Stimulated activated effector memory CD8-positive, alpha-beta T cell treated with anti-CD3 and anti-CD28 coated beads, Interleukin-12 subunit alpha, Interleukin-12 subunit beta, amount 100 ng/mL, for 72 hours (primary cell): ENCODE measurements at regions not wholly inside any gene's neighbourhood (a gene's known extent, or its start where the extent isn't known, plus 50 kb on each side); places are given as distances from the start of the nearest gene placed in this dataset.
"Not testable (repeated sequence)": the region's sequence is repeated elsewhere in the genome, so short reads cannot be mapped to it uniquely, and the experiment has no call there.

Experiments
- ATAC-seq: fragments of 150-1000 bp; cut with Tn5 transposase; 2 replicates; pipeline ENCODE4 v1.10.0; 2021
- DNase-seq, 2 donors: peaks; one replicate each; pipeline ENCODE4 v3.0.0; 2021 to 2022; ENCODE audit warnings: low spot score in 2 of 2
- H3K27ac Mint-ChIP-seq: one replicate; pipeline ENCODE4 v1.8.0; 2022; ENCODE audit warnings: mild to moderate bottlenecking, mixed read lengths
- H3K36me3 Mint-ChIP-seq: one replicate; pipeline ENCODE4 v1.8.0; 2022; ENCODE audit warnings: mild to moderate bottlenecking, mixed read lengths
- H3K4me1 Mint-ChIP-seq: one replicate; pipeline ENCODE4 v1.8.0; 2022; ENCODE audit warnings: mixed read lengths
- H3K4me3 Mint-ChIP-seq: one replicate; pipeline ENCODE4 v1.8.0; 2022; ENCODE audit warnings: mild to moderate bottlenecking, mixed read lengths
- H3K9me3 Mint-ChIP-seq: one replicate; pipeline ENCODE4 v1.8.0; 2022; ENCODE audit warnings: mixed read lengths

DNA sequence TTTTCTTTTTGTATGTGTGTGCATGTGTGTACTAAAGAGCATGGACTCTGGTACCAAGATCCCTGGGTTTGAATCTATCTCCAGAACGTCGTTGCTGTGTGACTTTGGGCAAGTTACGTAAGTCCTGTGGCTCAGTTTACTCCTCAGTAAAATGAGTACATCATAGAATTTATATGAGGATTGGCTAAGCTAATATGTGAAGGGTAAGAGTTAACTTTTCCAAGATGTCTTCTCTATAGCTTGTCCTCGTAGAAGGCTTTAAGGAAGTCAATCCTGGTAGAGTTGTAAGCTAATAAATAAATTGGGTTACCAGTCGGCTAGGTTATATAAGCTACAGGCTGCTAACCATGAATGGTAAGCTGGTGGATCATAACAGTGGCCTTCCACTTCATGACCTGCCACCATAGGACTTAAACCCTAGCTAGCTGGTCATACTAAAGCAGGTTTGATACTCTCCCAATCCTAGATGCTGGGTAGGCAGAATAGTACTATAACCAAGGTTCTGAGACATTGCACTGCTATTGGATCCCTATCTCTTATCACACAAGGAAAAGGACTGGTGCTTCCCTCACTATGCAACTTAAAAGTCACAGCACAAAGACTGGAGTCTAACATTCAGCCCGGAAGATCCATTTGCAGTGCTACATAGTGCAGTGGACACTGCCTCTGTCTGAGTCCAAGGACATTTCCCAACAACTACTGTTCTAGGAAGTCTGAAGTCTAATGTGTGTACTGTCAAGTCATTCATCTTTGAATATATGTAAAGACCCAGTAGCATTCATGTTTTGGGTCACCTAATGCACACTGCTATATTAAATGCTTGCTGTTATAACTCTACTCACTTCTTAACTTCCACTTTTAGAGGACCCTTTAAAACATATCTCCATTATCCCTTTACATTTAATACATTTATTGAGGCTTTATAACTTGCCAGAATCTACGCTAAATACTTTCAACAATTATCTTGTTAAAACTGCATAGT, 156.2 kb downstream of the CRPPA start:
- peaks cover 2% of the 10 kb centered on the region for H3K9me3 Mint-ChIP-seq
- no peak for ATAC-seq
- H3K4me3 Mint-ChIP-seq: no peak overlapping the region
- no peak overlapping the region for H3K27ac Mint-ChIP-seq
- no peaks in the 10 kb centered on the region for H3K36me3 Mint-ChIP-seq
- no peaks in the 10 kb centered on the region for H3K4me1 Mint-ChIP-seq
- DNase-seq: no peak

GRCh38 chr7:16264036-16264819, 157.1 kb downstream of the CRPPA start:
- Mint-ChIP-seq H3K4me1 (no peaks in the 10 kb centered on the region), H3K36me3 (no peaks in the 10 kb centered on the region), H3K27ac (no peak overlapping the region), H3K4me3 (no peak overlapping the region), H3K9me3 (peaks cover 2% of the 10 kb centered on the region)
- ATAC-seq: no peak
- DNase-seq: no peak

GRCh38 chr7:16263377-16263776, 158.0 kb downstream of the CRPPA start:
- H3K27ac Mint-ChIP-seq, H3K36me3 Mint-ChIP-seq, H3K4me1 Mint-ChIP-seq, DNase-seq, H3K4me3 Mint-ChIP-seq, H3K9me3 Mint-ChIP-seq, ATAC-seq: not testable (repeated sequence)

DNA sequence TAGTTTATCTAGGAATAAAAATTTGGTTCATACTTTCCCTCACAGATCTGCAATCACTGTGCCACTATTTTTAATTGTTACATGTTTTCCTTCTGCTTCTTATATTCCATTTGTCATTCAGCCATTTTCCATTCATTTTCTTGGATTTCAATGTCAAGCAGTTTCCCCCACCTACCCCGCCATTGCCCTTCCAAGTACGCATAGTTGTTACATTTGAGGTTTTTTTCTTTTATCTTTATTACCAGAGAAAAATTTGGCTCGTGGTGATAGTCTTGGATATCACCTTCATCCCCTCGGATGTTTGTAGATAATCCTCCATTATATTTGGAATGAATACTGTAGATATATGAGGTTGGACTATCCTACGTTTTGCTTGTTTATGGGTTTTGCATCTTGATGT, 159.7 kb downstream of the CRPPA start:
- H3K4me3 Mint-ChIP-seq: no peak overlapping the region
- H3K9me3 Mint-ChIP-seq: no peaks in the 10 kb centered on the region
- H3K27ac Mint-ChIP-seq: no peak overlapping the region
- no peak for DNase-seq
- H3K4me1 Mint-ChIP-seq: no peaks in the 10 kb centered on the region
- ATAC-seq: no peak
- H3K36me3 Mint-ChIP-seq: no peaks in the 10 kb centered on the region

GRCh38 chr7:16261100-16261499, 160.2 kb downstream of the CRPPA start:
- H3K27ac Mint-ChIP-seq: no peak overlapping the region
- no peaks in the 10 kb centered on the region for H3K9me3 Mint-ChIP-seq
- no peaks in the 10 kb centered on the region for H3K36me3 Mint-ChIP-seq
- H3K4me3 Mint-ChIP-seq: no peak overlapping the region
- no peak for ATAC-seq
- H3K4me1 Mint-ChIP-seq: no peaks in the 10 kb centered on the region
- no peak for DNase-seq

- DNase-seq (no peak), ATAC-seq (no peak)
- H3K9me3 Mint-ChIP-seq: no peaks in the 10 kb centered on the region
- no peaks in the 10 kb centered on the region for H3K36me3 Mint-ChIP-seq
- no peak overlapping the region for H3K27ac Mint-ChIP-seq
- H3K4me3 Mint-ChIP-seq: no peak overlapping the region
- no peaks in the 10 kb centered on the region for H3K4me1 Mint-ChIP-seq
These were observed 161.1 kb downstream of the CRPPA start for GRCh38 chr7:16260236-16260728.

GRCh38 chr7:16256419-16256818, 164.9 kb downstream of the CRPPA start:
- H3K36me3 Mint-ChIP-seq, H3K9me3 Mint-ChIP-seq, H3K27ac Mint-ChIP-seq, DNase-seq, H3K4me1 Mint-ChIP-seq, ATAC-seq, H3K4me3 Mint-ChIP-seq: not testable (repeated sequence)

GRCh38 chr7:16255952-16256351, 165.4 kb downstream of the CRPPA start:
- H3K4me1 Mint-ChIP-seq, H3K27ac Mint-ChIP-seq, H3K36me3 Mint-ChIP-seq, DNase-seq, H3K4me3 Mint-ChIP-seq, ATAC-seq: not testable (repeated sequence)
- H3K9me3 Mint-ChIP-seq: peaks cover 10% of the 10 kb centered on the region

DNA sequence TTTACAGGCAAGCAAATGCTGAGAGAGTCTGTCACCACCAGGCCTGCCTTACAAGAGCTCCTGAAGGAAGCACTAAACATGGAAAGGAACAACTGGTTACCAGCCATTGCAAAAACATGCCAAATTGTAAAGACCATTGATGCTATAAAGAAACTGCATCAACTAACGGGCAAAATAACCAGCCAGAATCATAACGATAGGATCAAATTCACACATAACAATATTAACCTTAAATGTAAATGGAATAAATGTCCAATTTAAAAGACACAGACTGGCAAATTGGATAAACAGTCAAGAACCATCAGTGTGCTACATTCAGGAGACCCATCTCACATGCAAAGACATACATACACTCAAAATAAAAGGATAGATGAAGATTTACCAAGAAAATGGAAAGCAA, 170.7 kb downstream of the CRPPA start:
- not testable (repeated sequence) for H3K4me3 Mint-ChIP-seq, DNase-seq, H3K27ac Mint-ChIP-seq, H3K36me3 Mint-ChIP-seq, ATAC-seq, H3K4me1 Mint-ChIP-seq
- peaks cover 16% of the 10 kb centered on the region for H3K9me3 Mint-ChIP-seq

GRCh38 chr7:16249204-16249603, 172.1 kb downstream of the CRPPA start:
- not testable (repeated sequence) for H3K4me1 Mint-ChIP-seq, H3K36me3 Mint-ChIP-seq, ATAC-seq, DNase-seq, H3K27ac Mint-ChIP-seq, H3K4me3 Mint-ChIP-seq
- peaks cover 10% of the 10 kb centered on the region for H3K9me3 Mint-ChIP-seq

- H3K27ac Mint-ChIP-seq, H3K36me3 Mint-ChIP-seq, DNase-seq, ATAC-seq, H3K4me1 Mint-ChIP-seq, H3K4me3 Mint-ChIP-seq: not testable (repeated sequence)
- H3K9me3 Mint-ChIP-seq: peaks cover 10% of the 10 kb centered on the region
These were observed 172.8 kb downstream of the CRPPA start for GRCh38 chr7:16248556-16248955.

DNA sequence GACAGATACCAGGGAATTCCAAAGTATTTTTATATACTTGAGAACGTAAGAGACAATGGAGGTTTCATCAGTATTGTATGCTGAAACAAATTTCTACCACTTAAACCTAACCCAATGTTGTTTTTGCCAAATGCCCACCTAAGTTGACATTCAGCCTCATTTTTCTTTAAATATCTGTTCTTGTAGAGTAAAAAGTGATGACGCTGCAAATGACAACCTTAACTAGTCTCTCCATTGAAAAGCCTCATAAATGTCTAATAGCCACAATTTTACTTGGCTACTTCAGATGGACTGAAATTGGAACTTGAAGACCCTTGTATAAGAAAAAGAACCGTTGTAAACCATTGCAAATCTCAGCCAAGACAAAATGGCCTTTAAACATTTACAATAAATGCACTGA, 176.9 kb downstream of the CRPPA start:
- Mint-ChIP-seq H3K4me3 (no peak overlapping the region), H3K27ac (no peak overlapping the region), H3K36me3 (no peaks in the 10 kb centered on the region), H3K4me1 (no peaks in the 10 kb centered on the region), H3K9me3 (peaks cover 4% of the 10 kb centered on the region)
- DNase-seq: no peak
- ATAC-seq: no peak

DNA sequence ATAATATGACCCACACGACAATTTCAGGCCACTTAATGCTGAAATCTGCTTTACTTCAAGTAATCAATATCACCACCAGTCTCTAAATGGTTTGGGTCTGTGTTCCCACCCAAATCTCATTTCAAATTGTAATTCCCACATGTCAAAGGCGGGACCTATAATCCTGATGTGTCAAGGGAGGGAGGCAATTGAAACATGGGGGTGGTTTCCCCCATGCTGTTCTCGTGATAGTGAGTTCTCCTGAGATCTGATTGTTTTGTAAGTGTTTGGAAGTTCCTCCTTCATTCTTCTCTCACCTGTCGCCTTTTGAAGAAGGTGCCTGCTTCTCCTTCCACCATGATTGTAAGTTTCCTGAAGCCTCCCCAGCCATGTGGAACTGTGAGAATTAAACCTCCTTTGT, 178.4 kb downstream of the CRPPA start:
- no peak overlapping the region for H3K4me3 Mint-ChIP-seq
- H3K4me1 Mint-ChIP-seq: no peaks in the 10 kb centered on the region
- ATAC-seq: no peak
- H3K27ac Mint-ChIP-seq: no peak overlapping the region
- DNase-seq: no peak
- no peaks in the 10 kb centered on the region for H3K36me3 Mint-ChIP-seq
- no peaks in the 10 kb centered on the region for H3K9me3 Mint-ChIP-seq

DNA sequence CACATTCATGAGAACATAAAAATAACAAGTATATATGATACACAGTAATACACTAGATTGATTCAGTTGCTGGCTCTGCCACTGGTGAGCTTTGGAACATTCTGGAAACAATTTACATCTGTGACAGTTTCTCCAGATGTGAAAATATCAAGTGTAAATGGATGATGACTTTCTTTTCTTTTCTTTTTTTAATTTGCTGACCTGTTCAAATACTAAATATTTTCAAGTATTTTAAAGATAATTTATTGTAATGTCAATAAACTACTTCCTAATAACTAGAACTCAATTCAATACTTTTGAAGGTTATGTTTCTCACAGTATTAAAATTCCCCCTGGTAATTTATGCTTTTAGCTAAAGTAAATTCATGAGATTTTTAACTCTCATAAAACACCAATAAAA, 180.3 kb downstream of the CRPPA start:
- Mint-ChIP-seq H3K36me3 (no peaks in the 10 kb centered on the region), H3K4me3 (no peak overlapping the region), H3K9me3 (no peaks in the 10 kb centered on the region), H3K4me1 (no peaks in the 10 kb centered on the region), H3K27ac (no peak overlapping the region)
- DNase-seq (no peak), ATAC-seq (no peak)

- Mint-ChIP-seq H3K36me3 (no peaks in the 10 kb centered on the region), H3K9me3 (no peaks in the 10 kb centered on the region), H3K4me1 (no peaks in the 10 kb centered on the region), H3K27ac (no peak overlapping the region), H3K4me3 (no peak overlapping the region)
- ATAC-seq (no peak), DNase-seq (no peak)
These were observed 185.0 kb downstream of the CRPPA start for GRCh38 chr7:16236381-16236780.
